HepG2 (cell line): ENCODE measurements at regions not wholly inside any gene's neighbourhood (a gene's known extent, or its start where the extent isn't known, plus 50 kb on each side); places are given as distances from the start of the nearest gene placed in this dataset.
A peak's percentile ranks its signal among the peaks of the same experiment; 100 is the strongest.

Experiments
- ATAC-seq: fragments of 200-7000 bp; cut with Tn5 transposase; 3 replicates; pipeline ENCODE4 v1.9.1; 2020; ENCODE audit warnings: mild to moderate bottlenecking, moderate library complexity
- BruUV-seq: library from RNA; stranded (reverse); fragments of 400-500 nt; replicated peaks from 2 replicates; lab custom pipeline; 2021; lab: Mats Ljungman, UMichigan
- CTCF ChIA-PET: fragments of 300-600 bp; formaldehyde crosslinking; extraction: SDS; loops from one replicate; lab custom pipeline; 2021; ENCODE audit warnings: low total read pairs, inconsistent platforms, low intra/inter-chr PET ratio; lab: Yijun Ruan, JAX
- POLR2A ChIA-PET: fragments of 350-600 bp; sonication (Branson Sonifier 250); formaldehyde crosslinking; loops from one replicate; lab custom pipeline; 2020; ENCODE audit warnings: antibody characterized with exemption, inconsistent platforms; lab: Yijun Ruan, JAX
- DNase-seq: peaks from one replicate; pipeline ENCODE4 v3.0.0-alpha.2; 2015; ENCODE audit warnings: low spot score
- FAIRE-seq: peaks from 3 replicates; lab custom pipeline; 2011; peaks lifted over from hg19 to GRCh38; lab: Jason Lieb, UNC
- H2AFZ ChIP-seq: one replicate; pipeline ENCODE4 v1.6.1; 2011; ENCODE audit warnings: low read length, inconsistent platforms
- H3K27ac ChIP-seq: fragments of 300-600 bp; 3 replicates; pipeline ENCODE4 v1.8.0; 2011; ENCODE audit warnings: mixed run types, mild to moderate bottlenecking, mixed read lengths, low read length, inconsistent platforms; ENCODE audit not compliant: insufficient read depth; ENCODE audit errors: extremely low read length
- H3K27me3 ChIP-seq, 2 experiments: fragments of 200-600 bp in 1 of 2; 2 replicates in 1 of 2; 3 replicates in 1 of 2; pipeline versions ENCODE4 v1.6.0 to v1.8.0; 2011; ENCODE audit warnings: low read length in 2 of 2, mild to moderate bottlenecking in 2 of 2, moderate library complexity in 2 of 2, inconsistent platforms in 1 of 2; ENCODE audit not compliant: insufficient read depth in 2 of 2, control insufficient read depth in 1 of 2
- H3K36me3 ChIP-seq, 2 experiments: fragments of 200-600 bp in 1 of 2; replicated peaks in 1 of 2; 2 replicates in 1 of 2; 3 replicates in 1 of 2; pipeline versions ENCODE4 v1.5.1 to v1.8.0; 2011; ENCODE audit warnings: low read length in 2 of 2, inconsistent platforms in 1 of 2; ENCODE audit not compliant: insufficient read depth in 2 of 2, control insufficient read depth in 1 of 2
- H3K4me1 ChIP-seq: 2 replicates; pipeline ENCODE4 v1.5.1; 2012; ENCODE audit warnings: low read length, inconsistent platforms; ENCODE audit not compliant: insufficient read depth
- H3K4me2 ChIP-seq: 2 replicates; pipeline ENCODE4 v1.6.0; 2011; ENCODE audit warnings: low read depth, low read length, inconsistent platforms
- H3K4me3 ChIP-seq, 3 experiments: fragments of 200-600 bp in 1 of 3; sonication (generic), shearing (Covaris generic) in 1 of 3; replicated peaks in 1 of 3; 2 replicates each; pipeline ENCODE4 v1.5.1; 2011 to 2016; ENCODE audit warnings: low read length in 3 of 3, inconsistent platforms in 2 of 3, low read depth in 2 of 3, mild to moderate bottlenecking in 2 of 3, control low read depth in 1 of 3, mixed read lengths in 1 of 3; ENCODE audit not compliant: insufficient read depth in 1 of 3
- H3K79me2 ChIP-seq: one replicate; pipeline ENCODE4 v1.6.1; 2011; ENCODE audit warnings: low read length, inconsistent platforms; ENCODE audit not compliant: insufficient read depth
- H3K9ac ChIP-seq: 2 replicates; pipeline ENCODE4 v1.6.0; 2011; ENCODE audit warnings: mild to moderate bottlenecking, low read depth, low read length, inconsistent platforms; ENCODE audit not compliant: insufficient read depth
- H3K9me3 ChIP-seq: 2 replicates; pipeline ENCODE4 v1.5.1; 2012; ENCODE audit warnings: mild to moderate bottlenecking, low read length
- H4K20me1 ChIP-seq: 2 replicates; pipeline ENCODE4 v1.6.0; 2011; ENCODE audit warnings: inconsistent platforms, mild to moderate bottlenecking, low read length, moderate library complexity; ENCODE audit not compliant: insufficient read depth
- ATF2 ChIP-seq: sonication (generic); formaldehyde crosslinking; IDR thresholded peaks from 2 replicates; pipeline ENCODE4 v1.4.0; 2020; ENCODE audit warnings: missing genetic modification reagents
- ATF7 ChIP-seq, 2 experiments: fragments of 450-650 bp in 1 of 2; sonication (generic) in 1 of 2; formaldehyde crosslinking in 1 of 2; IDR thresholded peaks; 2 replicates each; pipeline versions ENCODE4 v1.4.0 to v1.6.1; 2016 to 2020; ENCODE audit warnings: antibody characterized with exemption in 1 of 2, mild to moderate bottlenecking in 1 of 2, missing genetic modification reagents in 1 of 2
- CEBPB ChIP-seq: IDR thresholded peaks from 2 replicates; pipeline ENCODE4 v1.6.1; 2011; ENCODE audit warnings: low read depth, low read length, improper control_type of control experiment, borderline replicate concordance
- ELF3 ChIP-seq: IDR thresholded peaks from 2 replicates; pipeline ENCODE4 v1.6.1; 2016; ENCODE audit warnings: missing genetic modification reagents, missing compliant biosample characterization
- GLI4 ChIP-seq: sonication (generic); formaldehyde crosslinking; IDR thresholded peaks from 2 replicates; pipeline ENCODE4 v1.5.1; 2020; ENCODE audit warnings: missing genetic modification reagents, mild to moderate bottlenecking, moderate library complexity, borderline replicate concordance
- IRX3 ChIP-seq: sonication (generic); formaldehyde crosslinking; IDR thresholded peaks from 2 replicates; pipeline ENCODE4 v1.8.1; 2023; ENCODE audit warnings: mild to moderate bottlenecking, low read depth, missing genetic modification reagents, borderline replicate concordance
- KDM1A ChIP-seq: IDR thresholded peaks from 2 replicates; pipeline ENCODE4 v1.6.1; 2016; ENCODE audit warnings: missing compliant biosample characterization
- PHF20 ChIP-seq: sonication (generic); formaldehyde crosslinking; IDR thresholded peaks from 2 replicates; pipeline ENCODE4 v1.5.0; 2020; ENCODE audit warnings: mild to moderate bottlenecking, missing genetic modification reagents
- POLR2AphosphoS2 ChIP-seq: IDR thresholded peaks from 2 replicates; pipeline ENCODE4 v1.6.1; 2011; ENCODE audit warnings: low read depth, low read length, improper control_type of control experiment
- RFXAP ChIP-seq: sonication (generic); formaldehyde crosslinking; IDR thresholded peaks from 2 replicates; pipeline ENCODE4 v1.4.0; 2020; ENCODE audit warnings: missing genetic modification reagents, borderline replicate concordance
- RXRB ChIP-seq: IDR thresholded peaks from 2 replicates; pipeline ENCODE4 v1.6.1; 2016; ENCODE audit warnings: borderline replicate concordance, missing genetic modification reagents, missing compliant biosample characterization
- SPEN ChIP-seq: sonication (generic); formaldehyde crosslinking; IDR thresholded peaks from 2 replicates; pipeline ENCODE4 v1.5.1; 2020; ENCODE audit warnings: low read depth, mild to moderate bottlenecking, missing genetic modification reagents
- SRSF9 ChIP-seq: fragments of 200-400 bp; formaldehyde crosslinking; IDR thresholded peaks from 2 replicates; pipeline ENCODE4 v1.6.1; 2018; ENCODE audit warnings: borderline replicate concordance, mild to moderate bottlenecking, low read depth, low read length; ENCODE audit not compliant: insufficient read depth, poor library complexity, severe bottlenecking
- ZFP62 ChIP-seq: sonication (generic); formaldehyde crosslinking; IDR thresholded peaks from 2 replicates; pipeline ENCODE4 v1.4.0; 2020; ENCODE audit warnings: missing genetic modification reagents
- ZKSCAN1 ChIP-seq: fragments of 150-350 bp; IDR thresholded peaks from 2 replicates; pipeline ENCODE4 v1.6.1; 2014; ENCODE audit warnings: low read length
- ZNF772 ChIP-seq: sonication (generic); formaldehyde crosslinking; IDR thresholded peaks from 2 replicates; pipeline ENCODE4 v1.5.0; 2020; ENCODE audit warnings: mild to moderate bottlenecking, missing genetic modification reagents
- ZNF773 ChIP-seq: sonication (generic); formaldehyde crosslinking; IDR thresholded peaks from 2 replicates; pipeline ENCODE4 v1.4.0; 2020; ENCODE audit warnings: missing genetic modification reagents, borderline replicate concordance
- ZNF816 ChIP-seq: sonication (generic); formaldehyde crosslinking; IDR thresholded peaks from 2 replicates; pipeline ENCODE4 v1.8.0; 2022; ENCODE audit warnings: missing genetic modification reagents, mild to moderate bottlenecking, borderline replicate concordance
- WGBS: methylation state at CpG from one replicate; pipeline ENCODE4 v1.1.6; 2017; ENCODE audit warnings: low lambda C conversion rate; 5-methylcytosine and 5-hydroxymethylcytosine counted together
- in situ Hi-C: cut with HindIII; loops from 2 replicates; pipeline ENCODE4 v1.10.0; 2017; ENCODE audit warnings: low pct_unique_long_range_greater_than_20kb; ENCODE audit not compliant: extremely low pct_ligation_motif_present
- intact Hi-C: fragments of 100-400 bp; cut with micrococcal nuclease; formaldehyde crosslinking; loops from one replicate; pipeline ENCODE4 v1.10.0; 2022; ENCODE audit not compliant: unreplicated experiment
- TF ChIP-seq, protein P1 (sequence below): sonication (generic); formaldehyde crosslinking; IDR thresholded peaks from 2 replicates; pipeline ENCODE4 v1.8.0; 2022; ENCODE audit warnings: mild to moderate bottlenecking, missing genetic modification reagents, moderate library complexity

- H3K27ac ChIP-seq, result no peak overlapping the region
- intact Hi-C loops, result no loop called here
- H3K79me2 ChIP-seq, result no peaks in the 10 kb centered on the region
- BruUV-seq, result no TSS peak
- no peak overlapping the region for H3K4me3 ChIP-seq
- H2AFZ ChIP-seq, result no peak overlapping the region
- no peak for ATAC-seq
- H3K27me3 ChIP-seq, result no peaks in the 10 kb centered on the region
- TF ChIP-seq ZNF772 (no peak), POLR2AphosphoS2 (no peak), ZNF816 (CRISPR knock-in tag) (no peak), KDM1A (no peak), ZFP62 (no peak), GLI4 (no peak), CEBPB (no peak)
- TF ChIP-seq, protein P1, sequence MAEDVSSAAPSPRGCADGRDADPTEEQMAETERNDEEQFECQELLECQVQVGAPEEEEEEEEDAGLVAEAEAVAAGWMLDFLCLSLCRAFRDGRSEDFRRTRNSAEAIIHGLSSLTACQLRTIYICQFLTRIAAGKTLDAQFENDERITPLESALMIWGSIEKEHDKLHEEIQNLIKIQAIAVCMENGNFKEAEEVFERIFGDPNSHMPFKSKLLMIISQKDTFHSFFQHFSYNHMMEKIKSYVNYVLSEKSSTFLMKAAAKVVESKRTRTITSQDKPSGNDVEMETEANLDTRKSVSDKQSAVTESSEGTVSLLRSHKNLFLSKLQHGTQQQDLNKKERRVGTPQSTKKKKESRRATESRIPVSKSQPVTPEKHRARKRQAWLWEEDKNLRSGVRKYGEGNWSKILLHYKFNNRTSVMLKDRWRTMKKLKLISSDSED (CRISPR knock-in tag), result no peak
- peaks cover 63% of the 10 kb centered on the region for H3K9me3 ChIP-seq
- no peak overlapping the region for H3K9ac ChIP-seq
- WGBS, result 2% methylated on average over 2 of the region's 2 CpGs
- POLR2A ChIA-PET, result no interaction called here
- H3K4me2 ChIP-seq, result no peak overlapping the region
- H3K4me1 ChIP-seq, result no peaks in the 10 kb centered on the region
- in situ Hi-C loops, result no loop called here
- no peaks in the 10 kb centered on the region for H4K20me1 ChIP-seq
- no peak for DNase-seq
- CTCF ChIA-PET, result no interaction called here
- no peak for FAIRE-seq
- no peaks in the 10 kb centered on the region for H3K36me3 ChIP-seq
Measured at GRCh38 chr14:29102996-29103395, 336.4 kb downstream of the FOXG1 start.

GRCh38 chr14:29108908-29109307, 342.3 kb downstream of the FOXG1 start:
- CTCF ChIA-PET, result no interaction called here
- DNase-seq (no peak), ATAC-seq (no peak), FAIRE-seq (no peak)
- Histone ChIP-seq H4K20me1 (no peaks in the 10 kb centered on the region), H3K9me3 (peaks cover 76% of the 10 kb centered on the region), H3K27me3 (no peaks in the 10 kb centered on the region), H3K27ac (no peak overlapping the region), H3K79me2 (no peaks in the 10 kb centered on the region), H2AFZ (no peak overlapping the region), H3K4me2 (no peak overlapping the region), H3K4me3 (no peak overlapping the region), H3K9ac (no peak overlapping the region), H3K4me1 (no peaks in the 10 kb centered on the region), H3K36me3 (no peaks in the 10 kb centered on the region)
- 6% methylated on average over 1 of the region's 1 CpG for WGBS
- intact Hi-C loops, result no loop called here
- POLR2A ChIA-PET, result no interaction called here
- in situ Hi-C loops, result no loop called here
- no TSS peak for BruUV-seq
- TF ChIP-seq RFXAP (CRISPR knock-in tag) (no peak), ATF7 (IDR thresholded peaks at IDR 0.05) (0 out of 2 replicates have a peak, but pooled peaks have one; percentile 31), ATF7 (CRISPR knock-in tag; IDR thresholded peaks at IDR 0.05) (no peak), SPEN (CRISPR knock-in tag) (no peak), ZNF773 (CRISPR knock-in tag) (no peak), ELF3 (no peak), ATF2 (no peak), SRSF9 (peak; percentile 85), ZKSCAN1 (no peak), PHF20 (no peak), IRX3 (no peak), ZNF772 (no peak), RXRB (CRISPR knock-in tag) (no peak)
